Stimulated activated CD4-positive, alpha-beta T cell treated with anti-CD3 and anti-CD28 coated beads, Interleukin-2, amount 100 ng/mL, for 48 hours (primary cell): ENCODE measurements at regions not wholly inside any gene's neighbourhood (a gene's known extent, or its start where the extent isn't known, plus 50 kb on each side); places are given as distances from the start of the nearest gene placed in this dataset.
"Not testable (repeated sequence)": the region's sequence is repeated elsewhere in the genome, so short reads cannot be mapped to it uniquely, and the experiment has no call there.

Experiments used
- DNase-seq, 2 donors: peaks; one replicate each; pipeline ENCODE4 v3.0.0-alpha.2; 2020

DNA sequence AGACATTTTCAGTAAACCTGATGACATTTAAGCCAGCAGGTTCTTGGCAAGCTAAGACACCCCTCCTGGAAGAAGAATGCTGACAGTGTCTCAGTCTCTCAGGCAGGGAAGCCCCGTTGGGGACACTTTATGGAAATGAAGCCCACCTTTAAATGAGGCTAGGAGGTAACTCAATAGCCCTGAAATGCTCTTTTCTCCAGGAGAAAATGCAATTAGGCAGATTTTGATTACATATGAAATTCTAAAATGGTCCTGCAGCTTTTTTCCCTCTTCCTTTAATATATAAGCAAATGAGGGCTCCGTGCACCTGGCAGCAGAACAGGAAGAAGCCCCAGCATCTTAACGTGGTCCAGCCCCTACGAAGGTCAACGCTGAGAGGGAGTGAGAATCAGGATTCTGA, 65.8 kb upstream of the CHST15 start:
- DNase-seq = no peak

DNA sequence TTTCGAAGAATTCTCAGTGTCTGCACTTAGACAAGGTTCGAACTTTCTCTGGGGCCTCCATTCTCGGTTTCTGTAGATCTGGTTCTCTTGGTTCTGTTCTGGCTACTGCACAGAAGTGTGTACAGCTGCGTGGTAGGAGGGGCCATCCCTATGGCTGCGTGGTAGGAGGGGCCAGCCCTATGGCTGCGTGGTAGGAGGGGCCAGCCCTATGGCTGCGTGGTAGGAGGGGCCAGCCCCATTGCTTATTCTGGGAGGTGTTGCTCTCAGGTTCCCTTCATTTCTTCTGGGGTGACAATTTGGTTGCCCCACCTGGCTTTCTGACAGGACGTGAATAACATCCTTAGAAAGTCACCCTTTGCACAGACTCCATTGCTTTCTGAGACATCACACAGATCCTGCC, 65.2 kb upstream of the CHST15 start:
- DNase-seq = no peak

DNA sequence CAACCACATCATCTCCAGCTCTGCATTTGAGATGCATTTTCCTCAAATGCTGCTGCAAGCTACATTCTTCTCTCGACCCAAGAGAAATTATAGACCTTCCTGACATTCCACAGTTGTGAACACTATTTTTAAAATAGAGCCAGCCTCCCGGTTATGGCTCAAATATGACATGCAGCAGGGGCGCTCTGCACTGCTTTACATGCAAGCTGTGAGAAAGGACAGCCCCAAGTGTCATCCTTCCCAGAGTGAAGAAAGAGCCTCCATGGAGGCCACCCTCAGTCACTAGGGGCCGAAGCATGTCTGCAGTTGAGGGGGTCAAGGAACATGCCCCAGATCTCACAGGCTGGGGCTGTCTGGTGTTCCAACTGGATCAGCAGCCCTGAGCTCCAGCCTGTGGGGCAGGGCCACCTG, 63.9 kb upstream of the CHST15 start:
- DNase-seq = no peak

DNA sequence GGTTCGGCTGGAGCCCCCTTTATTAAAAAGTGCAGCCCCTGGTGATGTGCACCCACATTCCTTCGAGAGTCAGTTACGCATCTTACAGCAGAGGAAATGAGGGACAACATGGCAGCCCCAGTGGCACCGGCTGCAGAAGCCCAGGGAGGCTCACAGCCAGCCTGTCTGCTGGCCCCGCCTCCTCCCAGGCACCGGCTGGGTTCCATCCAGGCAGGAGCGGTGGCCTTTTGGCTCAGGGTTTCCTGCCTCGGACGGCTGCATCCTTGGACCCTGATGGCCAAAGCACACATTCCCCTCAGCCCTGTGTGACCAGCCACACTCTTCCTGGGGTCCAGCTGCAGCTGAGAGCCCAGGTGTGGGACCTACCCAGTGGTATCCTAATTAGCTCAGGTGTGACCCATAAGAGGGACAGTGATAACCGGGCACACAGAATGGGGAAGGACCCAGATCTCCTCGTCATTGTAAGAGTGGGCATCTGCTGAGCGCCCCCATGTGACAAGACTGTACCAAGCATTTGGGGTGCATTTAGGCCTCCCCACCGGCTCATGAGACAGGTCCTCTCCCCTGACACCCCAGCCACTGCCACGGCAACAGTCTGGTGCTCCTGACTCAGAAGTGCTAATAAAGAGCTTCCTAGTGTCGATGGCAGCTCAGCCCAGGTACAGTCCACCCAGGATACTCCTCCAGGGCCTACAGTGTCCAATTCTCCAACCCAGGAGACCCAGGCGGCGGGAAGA, 63.3 kb upstream of the CHST15 start:
- no peak for DNase-seq

DNA sequence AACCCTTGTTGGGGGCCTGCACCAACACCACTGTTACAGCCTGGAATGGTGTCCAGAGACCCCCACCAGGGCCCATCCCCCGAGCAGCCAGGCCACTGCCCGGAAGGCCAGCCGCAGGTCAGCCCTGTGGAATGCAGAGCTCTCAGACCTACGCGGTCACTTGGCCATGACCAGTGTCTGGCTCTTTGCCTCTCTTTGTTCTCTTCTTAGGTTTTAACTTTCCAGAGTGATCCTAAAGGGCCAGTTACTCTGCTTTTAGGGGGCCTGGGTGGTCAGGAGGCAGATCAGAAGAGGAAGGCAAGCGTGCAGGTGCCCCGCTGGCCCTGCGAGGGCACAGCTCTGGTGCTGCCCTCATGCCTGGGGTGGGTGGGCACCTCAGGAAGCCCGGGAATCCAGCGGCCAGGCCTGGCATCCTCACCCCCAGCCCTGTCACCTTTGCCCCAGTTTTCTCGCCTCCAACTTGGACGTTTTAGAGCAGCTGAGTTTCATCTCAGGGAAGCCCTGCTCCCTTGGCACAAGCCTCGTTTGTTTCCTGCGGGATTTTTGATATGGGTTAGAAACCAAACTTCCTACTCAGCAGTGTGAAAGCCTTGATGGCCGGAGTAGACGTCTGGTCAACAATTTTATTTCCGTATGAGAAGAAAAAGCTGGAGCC, 62.5 kb upstream of the CHST15 start:
- no peak for DNase-seq

DNA sequence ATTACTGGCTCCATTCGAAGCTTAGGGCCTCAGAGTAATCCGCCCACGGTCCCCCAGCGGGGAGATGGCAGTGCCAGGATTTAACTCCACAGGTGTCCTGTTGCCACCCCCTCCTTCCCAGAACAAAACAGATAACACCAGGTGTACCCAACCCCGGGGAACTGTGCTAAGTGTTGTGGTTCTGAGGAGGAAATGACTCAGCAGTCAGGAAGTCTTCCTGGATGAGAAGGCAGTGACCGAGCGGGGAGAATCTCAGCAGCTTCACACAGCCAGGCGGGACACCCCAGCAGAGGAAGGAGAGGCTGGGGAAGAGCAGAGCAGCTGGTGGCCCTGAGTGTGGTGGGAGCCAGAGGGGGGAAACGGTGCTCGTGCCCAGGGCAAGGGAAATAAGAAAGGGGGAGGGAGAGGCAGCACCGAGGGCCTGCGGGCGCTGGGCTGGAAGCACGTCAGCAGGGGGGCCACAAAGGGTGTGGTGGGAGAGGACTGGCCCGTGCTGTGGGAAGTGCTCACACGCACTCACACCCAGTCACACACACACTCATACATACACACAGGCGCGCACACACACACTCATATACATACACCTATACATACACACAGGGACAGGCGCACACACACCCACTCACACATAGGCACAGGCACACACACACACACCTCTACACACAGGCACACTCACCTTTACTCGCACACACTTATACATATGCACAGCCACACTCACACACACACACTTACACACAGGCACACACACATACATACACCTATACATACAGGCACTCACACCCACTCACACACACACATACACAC, 59.8 kb upstream of the CHST15 start:
- DNase-seq = peak; percentile 3 to 30

DNA sequence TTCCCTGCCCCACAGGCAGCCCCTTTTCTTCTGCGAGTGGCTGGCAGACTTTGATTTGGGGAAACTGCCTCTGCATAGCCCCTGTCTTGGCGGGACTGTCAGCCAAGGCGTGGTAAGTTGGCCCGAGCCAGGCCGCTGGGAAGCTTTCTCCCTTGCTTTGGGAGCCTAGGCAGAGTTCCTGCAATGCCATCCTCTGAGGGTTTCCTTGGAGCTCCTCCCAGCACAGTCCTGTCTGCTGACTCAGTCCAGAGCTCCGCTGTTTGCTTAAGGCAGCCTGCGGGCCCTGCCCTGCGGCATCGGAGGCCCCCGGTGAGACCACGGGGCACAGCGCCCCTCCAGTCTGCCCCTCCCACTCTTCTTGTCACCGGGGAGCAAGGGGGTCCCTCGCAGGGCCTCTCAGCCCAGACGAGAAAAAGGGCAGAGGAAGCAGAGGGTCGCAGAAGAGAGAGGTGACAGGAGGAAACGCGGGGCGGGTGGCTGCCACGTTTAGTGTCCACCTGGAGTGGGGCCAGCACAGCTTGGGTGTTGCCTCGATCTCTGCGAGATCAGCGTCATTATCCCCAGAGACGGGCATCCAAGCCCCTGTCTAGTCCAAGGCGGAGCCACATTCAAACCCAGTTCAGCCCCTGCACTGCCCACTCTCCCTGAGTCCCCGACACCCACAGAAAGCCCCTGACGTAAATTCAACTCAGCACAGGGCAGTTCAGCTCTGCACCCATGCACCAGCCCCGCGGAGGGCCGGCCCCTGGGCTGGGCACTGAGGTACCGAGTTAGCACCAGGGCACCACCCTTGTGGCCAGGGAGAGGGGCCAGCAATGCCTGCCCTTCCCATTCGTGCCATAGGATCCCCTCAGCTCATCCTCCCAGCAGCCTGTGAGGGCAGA, 59.0 kb upstream of the CHST15 start:
- no peak for DNase-seq

DNA sequence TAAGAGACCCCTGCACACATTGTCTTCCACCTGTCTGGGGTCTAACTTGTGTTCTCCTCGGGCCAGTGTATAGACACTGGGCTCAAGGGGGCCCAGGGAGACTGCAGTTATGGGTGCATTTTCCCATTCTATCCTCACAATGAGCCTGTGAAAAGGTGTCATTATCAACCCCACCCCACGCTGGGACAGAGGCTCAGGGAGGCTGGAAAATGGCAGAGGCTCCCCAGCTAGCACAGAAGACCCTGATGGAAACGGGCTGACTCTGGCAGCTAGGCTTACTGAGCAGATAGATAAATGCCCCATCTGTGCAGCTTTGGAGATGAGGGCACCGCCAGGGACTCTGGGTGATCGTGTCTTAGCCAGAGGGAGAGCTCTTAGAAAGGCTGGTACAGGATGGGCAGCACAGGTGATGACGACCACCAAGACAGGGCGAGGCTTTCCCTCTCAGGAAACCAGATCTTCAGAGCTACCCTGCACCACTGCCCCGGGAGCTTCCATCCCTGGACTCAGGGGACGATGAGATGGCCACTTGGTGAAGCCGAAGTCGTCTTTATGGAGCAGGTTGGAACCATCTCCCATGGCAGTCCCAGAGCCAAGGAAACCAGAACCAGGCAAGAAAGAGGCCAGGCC, 58.2 kb upstream of the CHST15 start:
- no peak for DNase-seq

DNA sequence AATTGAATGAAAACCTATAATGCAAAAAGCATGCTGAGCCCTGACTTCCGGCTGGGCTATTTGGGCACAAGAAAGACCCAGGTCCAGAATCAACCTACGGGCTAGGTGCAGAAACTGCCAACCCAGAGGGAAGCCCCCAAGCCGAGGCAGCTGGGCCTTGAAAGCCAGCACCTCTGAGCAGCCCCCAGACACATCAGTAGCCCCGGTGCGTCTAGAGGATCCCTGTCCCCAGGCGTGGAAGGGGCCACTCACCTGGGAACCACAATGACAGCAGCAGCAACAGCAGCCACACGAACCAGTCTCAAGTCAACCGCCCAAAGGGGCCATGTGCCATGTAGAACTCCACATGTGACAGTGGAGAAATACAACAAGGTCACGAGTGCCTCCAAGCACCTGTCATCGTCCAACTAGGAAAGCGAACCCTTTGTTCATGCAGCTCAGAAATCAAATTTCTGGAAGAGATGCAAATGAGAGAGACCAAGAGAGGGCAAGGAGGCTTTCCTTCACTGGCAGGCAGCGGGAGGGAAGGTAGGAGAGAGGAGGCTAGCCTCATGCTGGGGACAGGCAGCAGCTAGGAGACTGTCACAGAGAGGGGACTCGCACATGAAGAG, 57.5 kb upstream of the CHST15 start:
- no peak for DNase-seq

DNA sequence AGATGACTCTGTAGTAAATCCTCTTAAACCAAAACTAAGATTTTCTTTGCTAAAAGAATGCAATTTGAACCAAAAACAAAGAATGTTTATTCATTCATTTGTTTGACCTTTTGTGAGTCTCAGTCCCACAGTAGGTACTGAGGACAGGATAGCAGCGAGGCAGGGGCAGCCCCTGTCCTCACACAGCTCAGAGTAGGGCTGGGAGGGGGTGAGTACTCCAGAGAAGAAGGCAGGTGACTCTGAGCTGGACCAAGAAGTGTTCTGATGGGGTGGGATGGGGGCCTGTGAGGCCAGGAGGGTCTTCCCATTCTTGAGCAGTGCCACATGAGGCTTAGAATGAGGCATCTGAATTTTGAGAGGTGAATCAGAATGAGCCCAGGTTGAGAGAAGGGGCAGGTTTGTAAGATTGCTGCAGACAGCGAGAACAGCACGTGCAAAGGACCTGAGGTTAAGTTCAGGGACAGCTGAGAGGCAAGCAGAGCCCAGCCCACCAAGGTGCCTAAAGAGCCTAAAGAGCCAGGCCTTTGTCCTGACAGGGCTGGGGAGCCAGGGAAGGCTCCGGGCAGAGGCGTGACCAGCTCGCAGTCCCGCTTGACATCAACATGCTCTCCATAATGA, 56.9 kb upstream of the CHST15 start:
- DNase-seq = no peak

DNA sequence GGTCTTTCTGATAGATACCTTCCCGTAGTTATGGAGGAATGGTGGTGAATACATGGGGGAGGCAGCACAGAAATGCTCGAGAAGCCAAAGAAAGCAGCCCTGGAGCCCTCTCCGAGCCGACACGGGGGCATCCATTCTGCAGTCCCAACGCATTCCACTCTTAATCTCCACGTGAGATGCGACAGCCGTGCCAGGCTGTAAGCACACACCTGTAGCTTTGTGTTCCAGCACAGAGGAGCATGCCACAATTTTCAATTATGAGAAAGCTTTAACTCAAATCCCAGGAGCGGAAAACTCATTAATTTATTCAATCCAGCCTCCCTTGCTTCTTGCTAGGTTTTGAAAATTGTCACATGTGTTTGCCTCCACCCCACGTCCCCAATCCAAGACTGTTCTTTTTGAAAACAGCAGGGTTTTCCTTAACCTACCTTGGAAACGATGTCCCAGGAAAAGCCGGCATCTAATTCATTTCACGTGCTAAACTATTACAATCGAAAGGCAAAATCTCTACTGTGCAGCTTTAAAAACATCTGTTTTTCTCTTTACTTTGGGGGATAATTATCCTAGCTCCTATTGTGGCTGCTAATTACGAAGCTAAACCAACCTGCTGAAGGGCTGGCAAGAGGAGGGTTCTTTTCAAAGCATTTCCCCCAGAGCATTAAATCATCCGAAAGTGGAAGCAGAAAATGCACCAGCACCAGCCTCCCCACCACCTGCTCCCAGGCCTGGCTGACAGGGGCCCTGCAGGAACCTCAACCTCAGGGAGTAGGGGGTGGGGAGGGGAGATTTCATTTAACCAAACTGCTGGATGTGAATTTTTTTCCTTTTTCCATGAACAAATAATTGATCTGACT, 56.0 kb upstream of the CHST15 start:
- no peak for DNase-seq

DNA sequence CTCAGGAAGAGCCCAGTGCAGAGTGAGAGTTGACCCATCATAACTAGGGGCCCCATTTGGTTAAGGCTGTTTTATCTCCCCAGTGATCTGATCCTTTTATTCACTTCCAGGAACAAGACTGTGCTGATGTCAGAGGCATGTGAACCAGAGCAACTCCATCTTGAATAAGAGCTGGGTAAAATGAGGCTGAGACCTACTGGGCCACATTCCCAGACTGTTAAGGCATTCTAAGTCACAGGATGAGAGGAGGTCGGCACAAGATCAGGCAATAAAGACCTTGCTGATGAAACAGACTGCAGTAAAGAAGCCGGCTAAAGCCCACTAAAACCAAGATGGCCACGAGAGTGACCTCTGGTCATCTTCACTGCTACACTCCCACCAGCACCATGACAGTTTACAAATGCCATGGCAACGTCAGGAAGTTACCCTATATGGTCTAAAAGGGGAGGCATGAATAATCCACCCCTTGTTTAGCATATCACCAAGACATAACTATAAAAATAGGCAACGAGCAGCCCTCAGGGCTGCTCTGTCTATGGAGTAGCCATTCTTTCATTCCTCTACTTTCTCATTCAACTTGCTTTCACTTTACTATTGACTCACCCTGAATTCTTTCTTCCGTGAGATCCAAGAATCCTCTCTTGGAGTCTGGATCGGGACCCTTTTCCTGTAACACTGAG, 55.3 kb upstream of the CHST15 start:
- DNase-seq = not testable (repeated sequence)

DNA sequence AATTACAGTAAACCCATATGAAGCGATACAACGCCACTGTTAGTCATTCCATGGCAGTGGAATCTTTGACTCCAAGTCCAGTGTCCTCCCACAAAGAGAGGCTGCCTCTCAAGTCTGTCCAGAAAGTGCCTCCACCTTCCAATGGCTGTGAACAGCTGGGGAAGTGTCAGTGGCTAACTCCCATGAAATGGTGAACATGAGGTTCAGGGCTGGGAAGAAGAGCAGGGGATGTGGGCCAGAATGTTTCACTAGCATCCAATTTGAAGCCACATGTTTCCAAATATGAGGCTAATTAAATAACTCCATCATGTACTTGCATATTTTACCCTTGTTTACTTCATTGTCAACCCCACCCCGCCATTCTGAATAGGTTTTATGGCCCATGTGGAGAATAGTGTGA, 53.1 kb upstream of the CHST15 start:
- no peak for DNase-seq

DNA sequence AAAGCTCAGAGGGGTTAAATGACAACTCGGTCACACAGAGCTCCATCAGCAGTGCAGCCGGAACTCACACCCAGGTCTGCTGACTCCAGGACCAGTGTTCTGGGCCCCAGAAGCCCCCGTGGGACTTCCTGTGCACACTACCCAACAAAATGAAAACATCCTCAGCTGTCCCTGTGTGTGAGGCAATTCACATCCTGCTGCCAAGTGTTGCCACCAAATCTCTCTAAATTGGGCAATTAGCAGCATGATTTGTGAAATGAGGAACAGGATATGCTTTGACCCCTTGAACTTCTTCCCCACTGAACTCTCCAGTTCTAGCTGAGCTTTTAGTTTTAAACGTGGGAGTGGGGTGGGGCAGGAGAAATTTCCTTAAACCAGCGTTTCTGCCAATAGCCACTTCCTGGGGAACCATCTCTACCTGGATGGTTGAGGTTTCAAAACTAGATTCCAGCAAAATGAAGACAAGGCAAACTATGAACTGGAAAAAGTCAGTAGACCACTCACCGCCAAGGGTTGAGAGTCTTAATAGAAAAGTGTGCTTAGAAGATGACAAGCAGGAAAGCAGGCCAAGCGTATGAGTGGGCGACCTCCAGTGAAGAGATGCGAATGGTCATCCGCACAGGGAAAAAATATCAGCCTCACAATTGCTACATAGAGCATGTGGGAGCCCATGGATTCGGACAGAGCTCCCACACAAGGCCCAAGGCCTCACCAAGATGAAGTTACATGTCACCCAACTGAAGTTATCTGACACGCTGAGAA, 51.9 kb upstream of the CHST15 start:
- no peak for DNase-seq

DNA sequence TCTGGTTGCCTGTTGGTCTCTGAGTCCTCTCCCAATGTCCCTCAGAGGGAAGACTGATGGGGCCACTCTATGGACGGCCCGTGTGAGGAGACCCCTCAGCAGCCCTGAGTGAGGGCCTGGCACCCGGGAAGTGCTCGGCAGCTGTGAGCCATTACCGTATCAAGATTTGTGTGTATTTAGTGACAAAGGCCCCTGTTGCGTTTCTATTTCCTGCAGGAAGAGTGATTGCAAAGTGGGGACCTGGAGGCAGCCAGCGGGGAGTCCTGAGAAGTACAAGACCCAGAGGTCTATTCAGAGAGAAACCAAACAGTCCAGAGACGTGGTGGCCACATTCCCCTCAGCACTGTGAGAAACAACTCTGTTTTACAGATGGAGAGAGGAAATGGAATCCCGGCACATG, 51.1 kb upstream of the CHST15 start:
- no peak for DNase-seq

DNA sequence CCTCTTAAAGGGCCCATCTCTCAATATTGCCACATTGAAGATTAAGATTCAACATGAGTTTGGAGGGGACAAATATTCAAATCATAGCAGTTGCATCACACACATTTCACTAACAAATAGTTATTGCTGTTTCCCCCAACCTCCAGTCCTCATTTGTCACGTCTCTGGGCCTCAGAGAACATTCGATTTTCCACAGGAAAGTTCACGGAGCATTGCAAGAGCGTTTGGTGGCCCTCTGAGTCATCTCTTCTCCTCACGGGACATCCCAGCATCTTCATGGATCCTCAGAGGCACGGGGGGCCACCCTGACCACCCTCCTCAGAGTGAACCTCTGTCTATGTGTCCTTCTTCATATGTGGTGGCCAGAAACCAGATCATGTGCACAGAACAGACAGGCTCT, 50.3 kb upstream of the CHST15 start:
- DNase-seq = no peak
